Tibial nerve (tissue), 4 donors: ENCODE measurements at regions not wholly inside any gene's neighbourhood (a gene's known extent, or its start where the extent isn't known, plus 50 kb on each side); places are given as distances from the start of the nearest gene placed in this dataset.

Experiments
- DNase-seq, 2 donors: peaks; one replicate each; pipeline ENCODE4 v3.0.0-alpha.2; 2019; ENCODE audit warnings: low spot score in 2 of 2
- H3K27ac ChIP-seq, 4 donors: fragments of 200-600 bp; sonication (generic) in 3 of 4; one replicate each; pipeline ENCODE4 v1.5.1; 2017 to 2019; ENCODE audit warnings: mild to moderate bottlenecking in 1 of 4
- H3K27me3 ChIP-seq, 2 donors: fragments of 200-600 bp; sonication (generic) in 1 of 2; one replicate each; pipeline versions ENCODE4 v1.5.1 to v1.6.0; 2017 to 2019
- H3K36me3 ChIP-seq, 3 donors: fragments of 200-600 bp; sonication (generic); one replicate each; pipeline ENCODE4 v1.5.1; 2018 to 2019
- H3K4me1 ChIP-seq, 4 donors: fragments of 200-600 bp; sonication (generic) in 3 of 4; one replicate each; pipeline ENCODE4 v1.5.1; 2017 to 2019
- H3K4me3 ChIP-seq, 4 donors: fragments of 200-600 bp; sonication (generic) in 3 of 4; one replicate each; pipeline ENCODE4 v1.5.1; 2017 to 2019; ENCODE audit warnings: mild to moderate bottlenecking in 1 of 4, moderate library complexity in 1 of 4
- H3K9me3 ChIP-seq, 4 donors: fragments of 200-600 bp; sonication (generic) in 3 of 4; one replicate each; pipeline ENCODE4 v1.5.1; 2017 to 2019
- EP300 ChIP-seq, 2 donors: sonication (generic); formaldehyde crosslinking; IDR thresholded peaks; one replicate each; pipeline ENCODE4 v1.6.1; 2017; ENCODE audit warnings: antibody characterized with exemption in 2 of 2, mild to moderate bottlenecking in 1 of 2
- POLR2A ChIP-seq, 2 donors: fragments of 450-650 bp; IDR thresholded peaks; one replicate each; pipeline ENCODE4 v1.6.1; 2017; ENCODE audit warnings: antibody characterized with exemption in 2 of 2, mild to moderate bottlenecking in 2 of 2, moderate library complexity in 2 of 2
- WGBS, 2 donors: methylation state at CpG; one replicate each; pipeline ENCODE4 v1.1.5; 2018; 5-methylcytosine and 5-hydroxymethylcytosine counted together
- TF ChIP-seq, protein P1 (sequence below), 5 experiments: fragments of 200-600 bp in 3 of 5; fragments of 450-650 bp in 2 of 5; sonication (generic) in 3 of 5; IDR thresholded peaks; one replicate each; pipeline ENCODE4 v1.5.1; 2016 to 2019; ENCODE audit warnings: antibody characterized with exemption in 5 of 5, mild to moderate bottlenecking in 3 of 5, moderate library complexity in 2 of 5

DNA sequence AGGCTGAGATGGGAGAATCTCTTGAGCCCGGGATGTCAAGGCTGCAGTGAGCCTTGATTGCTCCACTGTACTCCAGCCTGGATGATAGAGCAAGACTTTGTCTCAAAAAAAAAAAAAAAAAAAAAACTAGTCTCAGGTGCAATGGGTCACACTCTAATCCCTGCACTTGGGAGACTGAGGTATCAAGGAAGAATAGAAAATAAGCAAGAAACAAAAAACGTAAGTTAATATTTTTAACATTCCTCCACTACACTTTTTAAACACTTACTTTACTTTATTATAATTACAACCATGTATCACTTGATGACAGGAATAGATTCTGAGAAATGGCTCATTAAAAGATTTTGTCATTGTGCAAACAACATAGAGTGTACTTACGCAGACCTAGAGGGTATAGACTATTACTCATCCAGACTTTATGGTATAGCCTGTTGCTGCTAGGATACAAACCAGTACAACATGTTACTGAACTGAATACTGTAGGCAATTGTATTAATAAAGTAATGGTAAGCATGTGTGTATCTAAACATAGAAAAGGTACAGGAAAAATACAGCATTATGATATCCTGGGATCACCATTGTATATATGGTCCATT lies 1244.1 kb upstream of the ADGRL4 start:
- H3K27me3 ChIP-seq, result no peaks in the 10 kb centered on the region
- H3K4me3 ChIP-seq, result no peak overlapping the region
- no peak for TF ChIP-seq POLR2A (IDR thresholded peaks at IDR 0.05)
- no peak for TF ChIP-seq EP300 (IDR thresholded peaks at IDR 0.05)
- TF ChIP-seq, protein P1, sequence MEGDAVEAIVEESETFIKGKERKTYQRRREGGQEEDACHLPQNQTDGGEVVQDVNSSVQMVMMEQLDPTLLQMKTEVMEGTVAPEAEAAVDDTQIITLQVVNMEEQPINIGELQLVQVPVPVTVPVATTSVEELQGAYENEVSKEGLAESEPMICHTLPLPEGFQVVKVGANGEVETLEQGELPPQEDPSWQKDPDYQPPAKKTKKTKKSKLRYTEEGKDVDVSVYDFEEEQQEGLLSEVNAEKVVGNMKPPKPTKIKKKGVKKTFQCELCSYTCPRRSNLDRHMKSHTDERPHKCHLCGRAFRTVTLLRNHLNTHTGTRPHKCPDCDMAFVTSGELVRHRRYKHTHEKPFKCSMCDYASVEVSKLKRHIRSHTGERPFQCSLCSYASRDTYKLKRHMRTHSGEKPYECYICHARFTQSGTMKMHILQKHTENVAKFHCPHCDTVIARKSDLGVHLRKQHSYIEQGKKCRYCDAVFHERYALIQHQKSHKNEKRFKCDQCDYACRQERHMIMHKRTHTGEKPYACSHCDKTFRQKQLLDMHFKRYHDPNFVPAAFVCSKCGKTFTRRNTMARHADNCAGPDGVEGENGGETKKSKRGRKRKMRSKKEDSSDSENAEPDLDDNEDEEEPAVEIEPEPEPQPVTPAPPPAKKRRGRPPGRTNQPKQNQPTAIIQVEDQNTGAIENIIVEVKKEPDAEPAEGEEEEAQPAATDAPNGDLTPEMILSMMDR (IDR thresholded peaks at IDR 0.05), result no peak
- H3K9me3 ChIP-seq, result peaks cover 0 to 8% (median 0%) of the 10 kb centered on the region in 4 donors
- H3K36me3 ChIP-seq, result no peaks in the 10 kb centered on the region
- H3K27ac ChIP-seq, result no peak overlapping the region
- H3K4me1 ChIP-seq, result no peaks in the 10 kb centered on the region
- DNase-seq, result no peak
- 88 to 93% methylated on average over 3 of the region's 3 CpGs for WGBS, 2 donors

DNA sequence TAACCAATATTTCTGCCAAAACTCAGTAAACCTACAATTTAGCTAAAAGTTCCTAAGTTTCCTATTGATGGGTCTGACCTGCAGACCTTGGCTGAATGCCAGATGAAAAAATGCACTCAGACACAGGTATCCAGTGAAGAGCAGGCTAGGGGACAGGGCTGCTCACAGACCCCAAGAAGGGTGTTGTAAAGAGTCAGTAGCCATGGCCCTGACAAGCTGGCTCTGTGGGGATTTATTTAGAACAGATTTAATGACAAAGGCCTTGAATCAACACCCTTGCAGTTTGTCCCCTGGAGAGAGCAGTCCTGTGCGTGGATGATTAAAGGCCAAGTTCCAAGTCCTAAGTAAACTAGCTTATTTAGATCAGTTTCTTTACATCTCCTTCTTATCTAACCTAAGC lies 1243.2 kb upstream of the ADGRL4 start:
- Histone ChIP-seq H3K27ac (no peak overlapping the region), H3K4me1 (no peaks in the 10 kb centered on the region), H3K9me3 (peaks cover 0 to 8% (median 0%) of the 10 kb centered on the region in 4 donors), H3K36me3 (no peaks in the 10 kb centered on the region), H3K27me3 (no peaks in the 10 kb centered on the region), H3K4me3 (no peak overlapping the region)
- no peak for DNase-seq
- WGBS, 2 donors, result 75 to 90% methylated on average over 1 of the region's 1 CpG
- TF ChIP-seq POLR2A (IDR thresholded peaks at IDR 0.05) (no peak), EP300 (IDR thresholded peaks at IDR 0.05) (no peak)
- TF ChIP-seq, protein P1 (IDR thresholded peaks at IDR 0.05), result no peak

DNA sequence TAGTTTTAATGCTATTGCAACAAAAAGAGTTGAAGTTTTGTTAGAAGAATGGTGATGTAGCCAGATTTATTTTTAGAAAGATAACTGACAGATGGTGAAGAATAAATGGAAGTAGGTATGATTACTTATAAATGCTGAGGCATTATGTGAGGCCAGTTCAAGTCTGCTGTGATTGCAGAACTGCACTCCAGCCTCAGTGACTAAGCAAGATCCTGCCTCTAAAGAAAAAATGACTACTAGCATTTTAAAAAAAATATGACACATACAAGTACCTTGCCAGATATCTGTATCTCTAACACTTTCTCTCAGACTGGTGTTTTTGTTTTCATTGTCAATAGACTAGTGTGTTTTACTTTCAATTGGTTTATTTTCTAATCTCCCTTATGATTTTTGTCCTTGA lies 1242.4 kb upstream of the ADGRL4 start:
- TF ChIP-seq, protein P1 (IDR thresholded peaks at IDR 0.05), result no peak
- TF ChIP-seq POLR2A (IDR thresholded peaks at IDR 0.05) (no peak), EP300 (IDR thresholded peaks at IDR 0.05) (no peak)
- Histone ChIP-seq H3K27ac (no peak overlapping the region), H3K36me3 (no peaks in the 10 kb centered on the region), H3K9me3 (peaks cover 0 to 8% (median 0%) of the 10 kb centered on the region in 4 donors), H3K27me3 (no peaks in the 10 kb centered on the region), H3K4me1 (no peaks in the 10 kb centered on the region), H3K4me3 (no peak overlapping the region)
- DNase-seq, result no peak

DNA sequence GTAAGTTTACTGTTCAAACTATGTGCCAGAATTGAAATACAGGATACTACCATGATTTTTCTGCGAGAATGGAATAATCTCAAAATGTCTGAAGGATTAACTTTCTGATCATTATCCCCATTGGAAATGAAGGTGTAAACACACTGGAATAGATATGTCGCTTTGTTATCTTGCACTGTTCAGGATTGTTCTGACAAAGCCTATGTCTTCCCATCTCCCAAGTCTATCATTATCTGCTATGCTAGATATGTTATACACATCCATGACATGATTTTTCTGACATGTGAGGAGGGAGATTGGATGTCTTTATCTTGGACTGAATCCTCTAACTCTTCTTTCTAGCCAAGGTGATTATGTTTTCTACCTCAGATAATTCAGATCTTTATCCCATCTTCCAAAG lies 1239.3 kb upstream of the ADGRL4 start:
- no peak overlapping the region for H3K4me3 ChIP-seq
- peaks cover 0 to 8% (median 0%) of the 10 kb centered on the region in 4 donors for H3K9me3 ChIP-seq
- TF ChIP-seq, protein P1 (IDR thresholded peaks at IDR 0.05), result no peak
- TF ChIP-seq EP300 (IDR thresholded peaks at IDR 0.05), result no peak
- TF ChIP-seq POLR2A (IDR thresholded peaks at IDR 0.05), result no peak
- H3K4me1 ChIP-seq, result no peaks in the 10 kb centered on the region
- no peak for DNase-seq
- WGBS, 2 donors, result 88 to 95% methylated on average over 2 of the region's 2 CpGs
- H3K27me3 ChIP-seq, result no peaks in the 10 kb centered on the region
- no peak overlapping the region for H3K27ac ChIP-seq
- H3K36me3 ChIP-seq, result no peaks in the 10 kb centered on the region

DNA sequence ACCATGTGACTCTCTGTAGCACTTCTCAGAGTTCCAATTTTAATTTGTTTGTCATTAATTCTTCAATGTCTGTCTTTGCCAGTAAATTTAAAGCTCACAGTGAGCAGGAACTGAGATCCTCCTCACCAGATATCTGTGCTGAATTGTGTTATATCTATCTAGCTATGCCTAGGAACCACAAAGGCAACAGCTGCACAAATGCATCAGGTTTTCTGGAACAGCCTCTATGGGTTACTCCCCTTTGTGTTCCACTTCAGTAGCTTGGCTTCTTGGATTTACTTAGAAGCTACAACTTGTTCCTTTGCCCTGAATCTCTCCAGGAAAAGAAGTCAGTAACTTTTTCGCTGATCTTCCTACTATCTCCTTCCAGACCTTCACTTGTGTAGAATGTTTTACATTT lies 1237.8 kb upstream of the ADGRL4 start:
- TF ChIP-seq EP300 (IDR thresholded peaks at IDR 0.05) (no peak), POLR2A (IDR thresholded peaks at IDR 0.05) (no peak)
- TF ChIP-seq, protein P1 (IDR thresholded peaks at IDR 0.05), result no peak
- WGBS, 2 donors, result 85 to 89% methylated on average over 1 of the region's 1 CpG
- no peaks in the 10 kb centered on the region for H3K4me1 ChIP-seq
- peaks cover 0 to under 1% (median 0%) of the 10 kb centered on the region in 4 donors for H3K9me3 ChIP-seq
- no peak for DNase-seq
- H3K36me3 ChIP-seq, result no peaks in the 10 kb centered on the region
- H3K27ac ChIP-seq, result no peak overlapping the region
- no peak overlapping the region for H3K4me3 ChIP-seq
- H3K27me3 ChIP-seq, result no peaks in the 10 kb centered on the region
